Activated CD8-positive, alpha-beta memory T cell treated with anti-CD3 and anti-CD28 coated beads, Interleukin-2, amount 50 U/mL, for 24 hours (primary cell): ENCODE measurements at regions not wholly inside any gene's neighbourhood (a gene's known extent, or its start where the extent isn't known, plus 50 kb on each side); places are given as distances from the start of the nearest gene placed in this dataset.
"Not testable (repeated sequence)": the region's sequence is repeated elsewhere in the genome, so short reads cannot be mapped to it uniquely, and the experiment has no call there.

ENCODE experiments used
- DNase-seq: peaks from one replicate; pipeline ENCODE4 v3.0.0-alpha.2; 2020; ENCODE audit errors: extremely low read depth

GRCh38 chr9:6160579-6160978 is 55.0 kb upstream of the IL33 start:
- DNase-seq, result no peak

- DNase-seq, result no peak
Observed at GRCh38 chr9:6153425-6153824, 62.2 kb upstream of the IL33 start.

- no peak for DNase-seq
Observed at GRCh38 chr9:6152788-6153187, 62.8 kb upstream of the IL33 start.

GRCh38 chr9:6150483-6150882 is 65.1 kb upstream of the IL33 start:
- no peak for DNase-seq

- DNase-seq, result no peak
Observed at GRCh38 chr9:6149315-6149714, 66.3 kb upstream of the IL33 start.

- no peak for DNase-seq
Observed at GRCh38 chr9:6147846-6148245, 67.8 kb upstream of the IL33 start.

- DNase-seq, result no peak
Observed at GRCh38 chr9:6144947-6145346, 70.7 kb upstream of the IL33 start.

- no peak for DNase-seq
Observed at GRCh38 chr9:6142799-6143454, 72.7 kb upstream of the IL33 start.

- not testable (repeated sequence) for DNase-seq
Observed at GRCh38 chr9:6135780-6136179, 79.8 kb upstream of the IL33 start.

GRCh38 chr9:6134661-6135180 is 80.9 kb upstream of the IL33 start:
- no peak for DNase-seq

GRCh38 chr9:6133346-6134063 is 82.1 kb upstream of the IL33 start:
- DNase-seq, result no peak

- DNase-seq, result no peak
Observed at GRCh38 chr9:6132650-6133049, 83.0 kb upstream of the IL33 start.

- no peak for DNase-seq
Observed at GRCh38 chr9:6128030-6128429, 87.6 kb upstream of the IL33 start.

- no peak for DNase-seq
Observed at GRCh38 chr9:6126377-6126776, 89.2 kb upstream of the IL33 start.

- DNase-seq, result no peak
Observed at GRCh38 chr9:6123416-6123815, 92.2 kb upstream of the IL33 start.

- no peak for DNase-seq
Observed at GRCh38 chr9:6121707-6122106, 93.9 kb upstream of the IL33 start.

- no peak for DNase-seq
Observed at GRCh38 chr9:6114424-6114823, 99.0 kb upstream of the RANBP6 start.

GRCh38 chr9:6113819-6114218 is 98.4 kb upstream of the RANBP6 start:
- DNase-seq, result no peak

- no peak for DNase-seq
Observed at GRCh38 chr9:6113312-6113711, 97.9 kb upstream of the RANBP6 start.

GRCh38 chr9:6109986-6110385 is 94.6 kb upstream of the RANBP6 start:
- DNase-seq, result no peak

GRCh38 chr9:6109571-6109970 is 94.1 kb upstream of the RANBP6 start:
- DNase-seq, result no peak

GRCh38 chr9:6106711-6107339 is 91.4 kb upstream of the RANBP6 start:
- no peak for DNase-seq

GRCh38 chr9:6105738-6106137 is 90.3 kb upstream of the RANBP6 start:
- no peak for DNase-seq
